CD4-positive, alpha-beta T cell (primary cell): ENCODE measurements at regions not wholly inside any gene's neighbourhood (a gene's known extent, or its start where the extent isn't known, plus 50 kb on each side); places are given as distances from the start of the nearest gene placed in this dataset.

Source experiments
- ATAC-seq: fragments of 200-7000 bp; cut with Tn5 transposase; one replicate; pipeline ENCODE4 v1.10.0; 2022; ENCODE audit warnings: mild to moderate bottlenecking; ENCODE audit not compliant: poor library complexity
- CTCF ChIA-PET: fragments of 350-600 bp; sonication (Branson Sonifier 250); formaldehyde crosslinking; loops from one replicate; lab custom pipeline; 2021; ENCODE audit warnings: antibody characterized with exemption, inconsistent platforms; lab: Charles Lee
- POLR2A ChIA-PET: fragments of 350-600 bp; sonication (Branson Sonifier 250); formaldehyde crosslinking; loops from one replicate; lab custom pipeline; 2021; ENCODE audit warnings: antibody characterized with exemption, inconsistent platforms; lab: Charles Lee
- DNase-seq, 14 experiments: peaks; one replicate each; pipeline ENCODE4 v3.0.0-alpha.2; 2013 to 2020; ENCODE audit warnings: mixed read lengths in 2 of 14
- H3K27ac ChIP-seq, 2 donors: one replicate each; pipeline versions ENCODE4 v1.5.1 to v1.7.0; 2013; ENCODE audit warnings: low read length in 2 of 2, low read depth in 1 of 2, mild to moderate bottlenecking in 1 of 2
- H3K27me3 ChIP-seq, 2 experiments: 1 replicate in 1 of 2; 2 replicates in 1 of 2; pipeline versions ENCODE4 v1.6.1 to v1.7.0; 2013; ENCODE audit warnings: low read length in 2 of 2, control low read depth in 1 of 2, mild to moderate bottlenecking in 1 of 2, moderate library complexity in 1 of 2; ENCODE audit not compliant: insufficient read depth in 2 of 2, control insufficient read depth in 1 of 2
- H3K36me3 ChIP-seq: one replicate; pipeline ENCODE4 v1.6.1; 2013; ENCODE audit warnings: low read length, control low read depth; ENCODE audit not compliant: insufficient read depth
- H3K4me1 ChIP-seq: one replicate; pipeline ENCODE4 v1.6.1; 2013; ENCODE audit warnings: low read length, control low read depth; ENCODE audit not compliant: insufficient read depth
- H3K4me3 ChIP-seq: one replicate; pipeline ENCODE4 v1.5.1; 2013; ENCODE audit warnings: mild to moderate bottlenecking, low read length, moderate library complexity
- H3K9me3 ChIP-seq, 2 experiments: 1 replicate in 1 of 2; 2 replicates in 1 of 2; pipeline versions ENCODE4 v1.6.1 to v1.7.0; 2013; ENCODE audit warnings: low read length in 2 of 2, mild to moderate bottlenecking in 2 of 2, control low read depth in 1 of 2, moderate library complexity in 1 of 2; ENCODE audit not compliant: control insufficient read depth in 1 of 2, insufficient read depth in 1 of 2
- H3K27ac Mint-ChIP-seq: one replicate; pipeline ENCODE4 v1.8.0; 2020; ENCODE audit warnings: mixed read lengths
- H3K27me3 Mint-ChIP-seq: one replicate; pipeline ENCODE4 v1.8.0; 2021; ENCODE audit warnings: mixed read lengths
- H3K36me3 Mint-ChIP-seq: one replicate; pipeline ENCODE4 v1.8.0; 2021; ENCODE audit warnings: low read depth, mixed read lengths
- H3K4me1 Mint-ChIP-seq: one replicate; pipeline ENCODE4 v1.8.0; 2021; ENCODE audit warnings: low read depth, mixed read lengths
- H3K4me3 Mint-ChIP-seq: one replicate; pipeline ENCODE4 v1.8.0; 2020; ENCODE audit warnings: mild to moderate bottlenecking, mixed read lengths
- H3K9me3 Mint-ChIP-seq: one replicate; pipeline ENCODE4 v1.8.0; 2020; ENCODE audit warnings: mixed read lengths
- intact Hi-C, 2 experiments: fragments of 100-400 bp; cut with DNase I in 1 of 2; cut with micrococcal nuclease in 1 of 2; formaldehyde crosslinking; loops; one replicate each; pipeline versions ENCODE4 v1.15.1 to v1.9.0; 2023 to 2025; cut with DNase I, micrococcal nuclease
- TF ChIP-seq, protein P1 (sequence below): fragments of 200-600 bp; IDR thresholded peaks from one replicate; pipeline ENCODE4 v1.8.0; 2022; ENCODE audit warnings: antibody characterized with exemption, mild to moderate bottlenecking

DNA sequence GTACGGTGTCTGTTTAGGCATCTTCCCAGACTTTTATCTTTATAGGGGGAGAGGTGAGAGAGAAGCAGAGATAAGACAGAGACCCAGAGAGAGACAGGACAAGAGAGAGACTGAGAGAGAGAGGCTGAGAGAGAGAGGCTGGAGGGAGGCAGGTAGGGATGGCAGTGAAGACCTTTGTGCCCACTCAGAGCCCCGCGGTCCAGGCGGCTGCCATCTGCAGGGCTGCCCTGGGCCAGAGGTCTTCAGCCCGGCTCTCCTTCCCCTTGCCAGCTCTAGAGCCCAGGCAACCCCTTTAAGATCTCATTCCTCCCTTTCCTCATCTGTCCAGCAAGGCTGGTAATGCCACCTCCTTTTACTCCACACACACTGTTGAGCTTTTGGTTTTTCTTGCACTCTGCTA lies 610.0 kb downstream of the GALR1 start:
- Histone ChIP-seq H3K27ac (no peak overlapping the region), H3K4me1 (no peaks in the 10 kb centered on the region), H3K27me3 (no peaks in the 10 kb centered on the region), H3K4me3 (no peak overlapping the region), H3K36me3 (no peaks in the 10 kb centered on the region), H3K9me3 (peaks cover 0 to 13% of the 10 kb centered on the region in 2 experiments)
- intact Hi-C loops: no loop called here
- H3K27ac Mint-ChIP-seq: no peak overlapping the region
- no peak for ATAC-seq
- DNase-seq: no peak
- H3K27me3 Mint-ChIP-seq: no peaks in the 10 kb centered on the region
- TF ChIP-seq, protein P1, sequence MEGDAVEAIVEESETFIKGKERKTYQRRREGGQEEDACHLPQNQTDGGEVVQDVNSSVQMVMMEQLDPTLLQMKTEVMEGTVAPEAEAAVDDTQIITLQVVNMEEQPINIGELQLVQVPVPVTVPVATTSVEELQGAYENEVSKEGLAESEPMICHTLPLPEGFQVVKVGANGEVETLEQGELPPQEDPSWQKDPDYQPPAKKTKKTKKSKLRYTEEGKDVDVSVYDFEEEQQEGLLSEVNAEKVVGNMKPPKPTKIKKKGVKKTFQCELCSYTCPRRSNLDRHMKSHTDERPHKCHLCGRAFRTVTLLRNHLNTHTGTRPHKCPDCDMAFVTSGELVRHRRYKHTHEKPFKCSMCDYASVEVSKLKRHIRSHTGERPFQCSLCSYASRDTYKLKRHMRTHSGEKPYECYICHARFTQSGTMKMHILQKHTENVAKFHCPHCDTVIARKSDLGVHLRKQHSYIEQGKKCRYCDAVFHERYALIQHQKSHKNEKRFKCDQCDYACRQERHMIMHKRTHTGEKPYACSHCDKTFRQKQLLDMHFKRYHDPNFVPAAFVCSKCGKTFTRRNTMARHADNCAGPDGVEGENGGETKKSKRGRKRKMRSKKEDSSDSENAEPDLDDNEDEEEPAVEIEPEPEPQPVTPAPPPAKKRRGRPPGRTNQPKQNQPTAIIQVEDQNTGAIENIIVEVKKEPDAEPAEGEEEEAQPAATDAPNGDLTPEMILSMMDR: no peak
- H3K4me1 Mint-ChIP-seq: no peaks in the 10 kb centered on the region
- H3K9me3 Mint-ChIP-seq: no peaks in the 10 kb centered on the region
- no peak overlapping the region for H3K4me3 Mint-ChIP-seq
- POLR2A ChIA-PET: no interaction called here
- no peaks in the 10 kb centered on the region for H3K36me3 Mint-ChIP-seq
- CTCF ChIA-PET: no interaction called here

DNA sequence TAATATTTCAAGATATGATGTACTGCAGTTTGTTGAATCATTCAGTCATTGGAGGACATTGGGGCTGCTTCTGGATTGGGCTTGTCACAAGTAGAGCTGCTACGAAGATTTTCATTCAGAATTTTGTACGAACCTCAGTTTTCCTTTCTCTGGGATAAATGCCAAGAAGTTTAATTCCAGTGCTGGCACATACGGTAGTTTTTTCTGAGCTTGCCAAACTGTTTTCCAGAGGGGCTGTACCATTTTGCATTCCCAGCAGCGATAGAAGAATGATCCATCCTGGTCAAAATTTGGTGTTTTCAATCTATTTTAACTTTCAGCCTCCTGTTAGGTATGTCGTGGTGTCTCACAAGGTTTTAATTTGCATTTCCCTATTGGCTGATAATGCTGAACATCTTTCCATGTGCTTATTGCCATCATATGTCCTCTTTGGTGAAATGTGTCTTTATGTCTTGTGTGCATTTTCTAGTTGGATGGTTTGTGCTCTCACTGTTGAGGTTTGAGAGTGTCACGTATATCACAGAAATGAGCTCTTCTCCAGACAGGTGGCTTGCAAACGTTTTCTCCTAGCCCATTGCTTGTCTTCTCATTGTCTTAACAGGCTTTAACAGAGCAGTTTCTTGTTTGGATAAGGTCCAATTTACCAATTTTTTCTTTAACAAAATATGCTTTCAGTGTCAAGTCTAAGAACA lies 612.6 kb downstream of the GALR1 start:
- H3K4me1 ChIP-seq: no peaks in the 10 kb centered on the region
- H3K4me3 ChIP-seq: no peak overlapping the region
- no peaks in the 10 kb centered on the region for H3K9me3 Mint-ChIP-seq
- no peak overlapping the region for H3K4me3 Mint-ChIP-seq
- H3K27me3 Mint-ChIP-seq: no peaks in the 10 kb centered on the region
- DNase-seq (no peak), ATAC-seq (no peak)
- intact Hi-C loops: no loop called here
- H3K27ac ChIP-seq: no peak overlapping the region
- H3K27ac Mint-ChIP-seq: no peak overlapping the region
- no peaks in the 10 kb centered on the region for H3K36me3 ChIP-seq
- TF ChIP-seq, protein P1: no peak
- no peaks in the 10 kb centered on the region for H3K27me3 ChIP-seq
- no peaks in the 10 kb centered on the region for H3K36me3 Mint-ChIP-seq
- peaks cover 0 to 24% of the 10 kb centered on the region in 2 experiments for H3K9me3 ChIP-seq
- no peaks in the 10 kb centered on the region for H3K4me1 Mint-ChIP-seq
- CTCF ChIA-PET: no interaction called here
- POLR2A ChIA-PET: no interaction called here

DNA sequence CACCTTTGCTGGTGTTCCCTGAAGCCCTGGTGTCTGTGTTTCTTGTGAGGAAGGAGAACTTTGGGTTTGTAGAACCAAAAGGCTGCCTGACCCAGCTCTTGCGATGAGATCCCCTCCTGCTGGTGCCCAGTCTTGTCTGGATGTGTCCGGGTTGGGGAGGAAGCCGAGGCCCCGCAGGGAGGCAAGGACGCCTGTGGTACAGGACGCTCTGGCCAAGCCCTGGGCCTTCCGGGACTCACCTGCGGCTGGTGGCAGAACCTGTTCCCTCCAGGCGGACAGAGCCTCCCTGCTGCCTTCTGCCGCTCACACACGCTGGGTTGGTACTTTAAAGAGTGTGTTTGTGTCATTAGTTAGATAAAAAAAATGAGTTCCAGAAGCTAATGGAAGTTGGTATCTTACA lies 616.2 kb downstream of the GALR1 start:
- no peaks in the 10 kb centered on the region for H3K27me3 ChIP-seq
- CTCF ChIA-PET: no interaction called here
- ATAC-seq (no peak), DNase-seq (no peak)
- no peak overlapping the region for H3K4me3 Mint-ChIP-seq
- H3K9me3 Mint-ChIP-seq: no peaks in the 10 kb centered on the region
- H3K4me1 ChIP-seq: no peaks in the 10 kb centered on the region
- H3K4me1 Mint-ChIP-seq: no peaks in the 10 kb centered on the region
- POLR2A ChIA-PET: no interaction called here
- TF ChIP-seq, protein P1: no peak
- no peaks in the 10 kb centered on the region for H3K27me3 Mint-ChIP-seq
- intact Hi-C loops: no loop called here
- H3K27ac Mint-ChIP-seq: no peak overlapping the region
- no peaks in the 10 kb centered on the region for H3K36me3 ChIP-seq
- H3K4me3 ChIP-seq: no peak overlapping the region
- H3K36me3 Mint-ChIP-seq: no peaks in the 10 kb centered on the region
- peaks cover 0 to 20% of the 10 kb centered on the region in 2 experiments for H3K9me3 ChIP-seq
- no peak overlapping the region for H3K27ac ChIP-seq
